HG03558 (cell line): ENCODE measurements at regions not wholly inside any gene's neighbourhood (a gene's known extent, or its start where the extent isn't known, plus 50 kb on each side); places are given as distances from the start of the nearest gene placed in this dataset.
"Not testable (repeated sequence)": the region's sequence is repeated elsewhere in the genome, so short reads cannot be mapped to it uniquely, and the experiment has no call there.

Source experiments
- ATAC-seq: cut with Tn5 transposase; IDR thresholded peaks from one replicate; pipeline ENCODE4 v1.9.1; 2021; ENCODE audit warnings: moderate number of reproducible peaks; ENCODE audit not compliant: unreplicated experiment; ENCODE audit errors: extremely low read depth

DNA sequence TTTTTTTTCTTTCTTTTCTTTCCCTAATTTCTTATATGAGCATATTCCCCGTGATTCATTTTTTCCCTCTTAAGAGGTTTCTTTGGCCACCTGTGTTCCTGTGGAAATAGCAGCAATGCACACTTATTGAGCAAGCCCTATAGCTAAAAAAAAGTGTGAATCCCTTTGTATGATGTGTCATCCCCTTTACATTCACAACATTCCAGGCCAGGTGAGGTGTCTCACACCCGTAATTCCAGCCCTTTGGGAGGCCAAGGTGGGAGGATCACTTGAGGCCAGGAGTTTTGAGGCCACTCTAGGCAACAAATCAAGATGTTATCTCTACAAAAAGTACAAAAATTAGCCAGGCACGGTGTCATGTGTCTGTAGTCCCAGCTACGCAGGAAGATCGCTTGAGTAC is 700.4 kb upstream of the TBX3 start:
- no peak for ATAC-seq

DNA sequence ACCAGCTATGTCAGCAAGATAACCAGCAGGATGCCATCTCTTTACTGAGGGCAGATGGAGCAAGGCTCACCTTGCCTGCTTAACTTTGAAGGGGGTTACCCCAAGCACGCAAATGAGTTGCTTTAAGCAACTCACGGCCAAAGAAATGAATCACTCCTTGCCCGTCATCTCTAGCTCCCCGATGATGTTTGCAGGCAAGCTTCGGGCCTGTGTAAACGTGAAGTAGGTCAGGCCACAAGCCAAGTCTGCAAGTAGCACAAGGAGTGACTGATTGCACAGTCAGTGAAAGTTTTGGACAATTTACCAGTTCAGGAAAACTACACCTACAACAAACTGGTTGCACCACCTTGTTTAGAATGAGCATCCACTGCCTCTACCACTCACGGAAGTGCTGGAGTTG is 699.7 kb upstream of the TBX3 start:
- ATAC-seq = no peak

DNA sequence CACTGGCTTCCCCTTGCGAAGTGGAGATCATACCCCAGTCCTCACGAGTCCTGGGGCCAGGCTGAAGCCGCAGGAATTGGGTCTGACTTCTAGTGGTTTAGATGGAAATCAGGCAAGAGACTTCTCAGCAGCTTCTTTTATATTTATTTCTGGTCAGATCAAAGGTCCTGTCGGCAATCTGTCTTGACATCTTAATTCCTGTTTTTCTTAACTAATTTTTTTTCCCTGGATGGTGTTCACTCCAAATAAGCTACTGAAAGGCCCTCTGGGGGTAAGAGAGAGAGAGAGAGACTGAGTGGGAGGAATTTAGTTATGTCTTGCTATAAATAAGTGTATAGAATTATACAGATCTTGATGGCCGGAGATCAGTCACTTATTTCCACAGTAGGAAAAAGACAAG is 698.7 kb upstream of the TBX3 start:
- ATAC-seq = no peak

DNA sequence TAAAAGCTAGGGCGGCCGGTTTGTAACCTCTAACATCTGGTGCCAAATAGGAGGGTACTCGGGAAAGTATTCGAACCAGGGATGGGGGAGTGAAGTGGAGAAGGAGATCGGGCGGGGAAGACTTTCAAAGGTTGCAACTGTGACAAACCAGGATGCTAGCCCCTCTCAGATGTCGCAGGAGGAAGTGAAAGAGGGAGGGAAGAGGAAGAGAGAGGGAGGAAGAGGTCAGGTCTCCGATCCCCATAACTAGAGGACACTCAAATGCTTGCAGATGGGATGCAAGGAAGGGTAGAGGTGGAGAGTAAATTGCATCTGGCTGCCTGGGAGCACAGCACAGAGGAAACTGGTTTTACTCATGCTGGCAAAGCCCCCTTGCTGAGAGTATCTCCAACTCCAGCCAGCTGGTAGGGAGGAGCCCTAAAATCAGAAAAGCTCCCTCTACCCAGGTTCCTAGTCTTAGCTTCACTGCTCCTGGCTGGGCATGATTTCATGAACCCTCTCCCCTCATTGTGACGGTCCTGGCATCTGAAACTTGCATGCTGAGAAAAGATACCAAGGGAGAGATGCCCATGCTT is 696.7 kb upstream of the TBX3 start:
- ATAC-seq = no peak

DNA sequence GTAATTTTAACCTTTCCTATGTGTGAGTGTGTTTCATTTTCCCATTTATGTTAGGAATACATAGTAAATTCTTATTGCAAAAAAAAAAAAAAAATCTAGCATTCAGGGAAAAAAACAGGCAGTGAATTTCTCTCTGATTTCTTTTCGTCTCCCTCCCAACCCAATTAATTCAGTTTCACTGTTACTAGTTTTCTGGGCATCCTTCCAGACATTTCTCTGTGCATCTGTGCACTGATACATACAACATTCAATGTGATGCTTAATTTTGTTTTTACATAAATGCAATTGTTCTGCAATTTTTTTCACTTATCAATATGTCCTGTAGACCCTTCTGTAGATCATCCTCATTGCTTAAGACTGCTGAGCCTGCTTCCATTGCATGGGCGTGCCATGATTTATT is 694.3 kb upstream of the TBX3 start:
- no peak for ATAC-seq

DNA sequence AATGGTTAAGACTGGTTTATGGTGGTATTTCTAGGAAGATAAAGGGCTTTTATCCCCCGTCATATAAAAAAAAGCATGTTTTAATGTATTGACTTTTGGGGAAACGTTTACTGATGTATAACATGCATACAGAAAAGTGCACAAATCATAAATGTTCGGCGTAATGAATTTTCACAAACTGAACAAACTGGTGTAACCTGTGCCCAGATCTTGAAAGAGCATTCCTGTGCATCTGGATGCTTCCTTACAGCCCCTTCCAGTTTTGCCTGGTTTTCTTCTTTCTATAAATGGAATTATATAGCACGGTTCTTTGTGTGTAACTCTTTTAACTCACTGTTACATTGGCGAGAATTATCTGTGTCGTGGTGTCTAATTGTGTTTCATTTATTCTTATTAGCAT is 693.8 kb upstream of the TBX3 start:
- ATAC-seq = no peak

DNA sequence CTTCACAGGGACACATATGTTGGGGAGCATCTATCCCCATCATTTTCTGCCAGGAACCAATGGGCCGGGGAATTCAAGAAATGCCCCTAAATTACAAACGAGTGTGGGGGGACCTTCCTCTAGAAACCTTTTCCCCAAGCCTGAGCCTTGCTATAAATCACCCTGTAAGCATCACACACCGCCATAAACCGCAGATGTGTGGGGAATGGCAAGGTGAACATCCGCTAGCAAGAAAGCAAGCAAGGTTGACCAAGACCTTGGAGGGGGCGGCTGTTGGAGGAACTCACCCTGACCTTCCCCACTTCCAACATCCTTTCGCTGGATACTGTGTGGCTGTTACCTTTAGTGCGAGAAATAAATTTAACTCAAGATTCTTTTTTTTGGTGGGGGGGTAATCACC is 693.3 kb upstream of the TBX3 start:
- ATAC-seq = no peak

DNA sequence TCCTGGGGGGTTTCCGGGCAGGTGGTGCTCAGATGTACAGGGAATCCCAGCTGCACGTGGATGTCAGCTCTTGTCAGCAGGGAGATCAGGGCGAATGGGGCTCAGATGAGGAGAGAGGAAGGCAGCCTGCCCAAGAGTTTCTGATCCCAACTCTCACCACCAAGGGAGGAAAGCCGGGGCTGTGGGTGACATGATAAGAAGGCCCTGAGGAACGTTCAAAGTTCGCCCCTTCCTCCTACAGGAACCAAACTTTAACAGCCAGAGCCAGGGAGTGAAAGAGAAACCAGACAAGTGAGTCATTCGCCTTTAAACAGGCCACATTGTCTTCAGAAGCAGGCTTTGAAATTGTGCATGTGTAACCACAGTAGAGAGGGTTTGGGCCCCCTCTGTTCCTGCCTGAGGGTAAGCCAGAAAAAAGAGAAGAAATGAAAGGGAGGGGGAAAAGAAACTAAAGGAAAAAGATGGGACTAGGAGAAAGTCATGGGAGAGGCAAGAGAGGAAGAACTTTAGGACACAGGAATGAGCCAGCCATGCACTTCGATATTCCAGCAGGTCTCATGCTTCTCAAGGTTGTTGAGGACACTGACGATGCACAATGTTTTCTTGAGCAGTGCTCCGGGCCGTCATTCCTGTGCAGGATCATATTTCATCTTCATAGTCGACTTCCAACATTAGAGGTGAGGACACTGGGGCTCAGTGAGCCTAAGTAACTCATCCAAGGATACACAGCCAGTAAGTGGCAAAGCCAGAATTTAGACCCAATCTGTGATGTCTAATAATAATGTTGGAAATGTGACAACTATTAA is 691.4 kb upstream of the TBX3 start:
- peak; percentile 94 for ATAC-seq

DNA sequence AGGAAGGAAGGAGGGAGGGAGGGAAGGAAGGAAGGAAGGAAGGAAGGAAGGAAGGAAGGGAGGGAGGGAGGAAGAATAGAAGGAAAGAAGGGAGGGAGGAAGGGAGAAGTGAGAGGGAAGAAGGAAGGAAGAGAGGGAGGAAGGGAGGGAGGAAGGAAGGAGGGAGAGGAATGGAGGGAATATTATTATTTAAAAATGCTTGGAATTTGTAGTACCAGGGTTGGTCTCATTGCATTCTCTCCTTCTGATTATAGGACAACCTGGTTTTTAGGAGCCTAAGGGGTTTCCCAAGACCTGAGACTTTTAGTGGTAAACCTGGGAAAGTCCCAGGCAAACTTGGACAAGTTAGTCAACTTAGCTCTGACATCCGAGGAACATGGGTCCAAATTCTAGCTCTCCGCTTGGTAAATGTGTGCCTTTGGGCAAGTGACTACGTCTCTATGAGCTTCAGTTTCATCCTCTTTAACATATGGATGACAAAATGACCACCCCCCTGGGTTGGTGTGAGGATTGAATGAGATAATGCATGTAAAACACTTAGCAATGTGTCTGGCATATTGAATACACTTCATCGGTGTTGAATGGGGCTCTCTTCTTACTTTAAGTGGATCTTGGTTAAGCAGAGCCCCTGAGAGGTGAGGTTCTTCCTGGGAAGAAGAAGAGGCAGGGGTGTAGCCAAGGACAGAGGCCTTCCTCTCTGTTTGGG is 690.7 kb upstream of the TBX3 start:
- ATAC-seq = no peak

DNA sequence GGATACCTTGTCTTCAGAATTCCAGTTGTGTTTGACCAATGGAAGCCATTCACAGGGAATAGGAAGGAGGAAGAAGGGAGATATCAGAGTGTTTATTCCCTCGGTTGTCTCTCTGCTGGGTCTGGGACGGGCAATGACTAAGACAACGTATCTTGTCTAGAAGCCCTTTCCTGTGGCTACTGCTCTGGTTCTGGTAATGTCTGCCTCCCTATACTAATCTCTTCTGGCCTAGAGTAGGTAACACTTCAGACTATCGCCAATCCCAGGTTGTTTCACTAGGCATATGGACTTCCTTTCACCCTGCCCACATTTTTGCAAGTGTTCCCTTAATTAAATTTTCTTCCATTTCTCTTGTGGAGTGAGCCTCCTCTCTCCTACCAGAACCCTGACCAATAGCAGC is 687.7 kb upstream of the TBX3 start:
- no peak for ATAC-seq

DNA sequence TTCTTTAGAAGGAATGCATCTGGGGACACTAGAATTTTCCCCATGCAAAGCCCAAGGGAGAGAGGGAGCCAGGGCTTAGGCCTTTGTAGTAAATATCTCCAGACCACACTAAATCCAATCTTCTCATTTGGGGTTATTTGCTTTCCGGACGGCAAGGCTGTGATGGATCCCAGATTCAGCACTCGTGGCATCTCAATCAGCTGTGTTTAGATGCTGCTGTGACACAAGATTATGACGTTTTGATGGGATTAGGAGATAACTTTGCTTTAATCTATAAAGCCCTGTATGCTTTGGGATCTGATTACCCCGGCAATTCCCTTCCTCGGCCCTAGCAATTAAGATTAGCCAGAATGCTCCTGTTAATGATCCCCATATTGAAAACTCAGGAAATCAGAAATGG is 686.7 kb upstream of the TBX3 start:
- ATAC-seq = no peak

DNA sequence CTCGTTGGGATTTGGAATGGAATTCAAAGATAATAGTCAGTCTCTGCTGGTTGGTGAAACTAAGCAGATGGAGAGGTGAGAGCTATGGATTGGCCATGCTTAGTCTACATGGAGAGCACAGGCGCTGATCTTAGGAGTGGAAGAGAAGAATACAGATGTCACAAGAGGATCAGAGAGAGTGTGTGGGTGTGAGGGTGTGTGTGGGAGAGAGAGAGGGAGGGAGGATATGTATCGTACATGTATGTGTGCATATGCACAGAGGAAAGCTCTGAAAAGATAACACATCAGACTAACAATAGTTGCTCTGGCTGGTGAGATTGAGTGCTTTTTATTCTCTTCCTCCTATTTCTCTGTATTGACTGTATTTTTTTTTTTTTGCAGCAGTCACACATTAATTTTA is 686.2 kb upstream of the TBX3 start:
- no peak for ATAC-seq

DNA sequence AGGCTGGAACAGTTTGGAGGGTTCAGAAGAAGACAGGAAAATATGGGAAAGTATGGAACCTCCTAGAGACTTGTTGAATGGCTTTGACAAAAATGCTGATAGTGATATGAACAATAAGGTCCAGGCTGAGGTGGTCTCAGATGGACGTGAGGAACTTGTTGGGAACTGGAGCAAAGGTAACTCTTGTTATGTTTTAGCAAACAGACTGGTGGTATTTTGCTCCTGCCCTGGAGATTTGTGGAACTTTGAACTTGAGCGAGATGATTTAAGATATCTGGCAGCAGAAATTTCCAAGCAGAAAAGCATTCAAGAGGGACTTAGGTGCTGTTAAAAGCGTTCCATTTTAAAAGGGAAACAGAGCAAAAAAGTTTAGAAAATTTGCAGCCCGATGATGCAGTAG is 682.3 kb upstream of the TBX3 start:
- not testable (repeated sequence) for ATAC-seq

DNA sequence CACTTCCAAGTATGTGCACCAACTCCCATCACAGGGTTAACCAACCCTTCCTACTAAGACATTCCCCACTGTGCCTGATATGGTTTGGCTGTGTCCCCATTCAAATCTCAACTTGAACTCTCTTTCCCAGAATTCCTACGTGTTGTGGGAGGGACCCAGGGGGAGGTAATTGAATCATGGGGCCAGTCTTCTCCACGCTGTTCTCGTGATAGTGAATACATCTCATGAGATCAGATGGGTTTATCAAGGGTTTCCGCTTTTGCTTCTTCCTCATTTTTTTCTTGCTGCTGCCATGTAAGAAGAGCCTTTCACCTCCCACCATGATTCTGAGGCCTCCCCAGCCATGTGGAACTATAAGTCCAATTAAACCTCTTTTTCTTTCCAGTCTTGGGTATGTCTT is 681.8 kb upstream of the TBX3 start:
- not testable (repeated sequence) for ATAC-seq

DNA sequence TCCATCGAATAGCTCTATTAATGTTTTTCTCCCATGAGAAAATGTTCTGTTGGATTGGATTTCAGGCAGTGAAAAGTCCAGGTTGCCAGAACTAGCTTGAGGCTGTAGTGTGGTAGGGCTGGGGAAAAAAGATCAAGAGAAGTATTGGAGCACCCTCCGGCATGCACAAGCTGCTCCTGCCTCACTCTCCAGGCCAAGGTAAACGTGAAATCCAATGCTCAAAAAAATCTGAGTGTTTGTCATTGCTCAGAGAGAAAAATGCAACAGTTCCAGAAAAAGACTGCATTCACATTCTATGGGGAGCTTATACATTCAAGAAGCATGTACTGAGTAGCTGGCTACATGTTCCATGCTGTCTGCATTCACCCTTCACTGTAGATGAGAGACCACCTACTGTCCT is 680.9 kb upstream of the TBX3 start:
- ATAC-seq = no peak

DNA sequence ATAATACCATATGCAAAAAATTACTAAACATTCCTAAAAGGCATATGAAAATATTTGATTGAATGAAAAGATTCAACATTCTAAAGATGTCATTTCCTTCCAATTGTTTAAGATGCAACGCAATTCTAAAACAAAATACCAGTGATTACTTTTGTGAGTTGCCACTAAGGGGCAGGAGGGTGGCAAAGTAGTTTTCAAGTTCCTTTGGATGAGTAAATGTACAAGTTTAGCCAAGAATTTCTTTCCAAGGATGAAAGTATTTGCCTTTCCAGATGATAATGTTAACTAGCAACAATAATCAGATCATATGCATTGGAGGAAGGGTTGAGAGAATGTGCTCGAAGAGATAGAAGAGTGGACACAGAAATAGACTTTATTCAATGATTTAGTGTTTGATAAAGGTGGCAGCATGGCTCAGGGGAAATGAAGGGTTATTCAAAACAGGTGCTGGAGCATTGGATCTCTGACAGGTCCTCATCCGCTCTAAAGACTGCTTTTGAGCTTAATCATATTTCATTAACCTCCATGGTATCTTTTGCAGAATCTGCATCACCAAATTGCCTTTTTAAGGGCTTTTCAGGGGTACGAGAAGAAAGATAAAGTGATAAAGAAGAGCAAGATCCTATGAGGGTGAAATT is 678.5 kb upstream of the TBX3 start:
- ATAC-seq = no peak

DNA sequence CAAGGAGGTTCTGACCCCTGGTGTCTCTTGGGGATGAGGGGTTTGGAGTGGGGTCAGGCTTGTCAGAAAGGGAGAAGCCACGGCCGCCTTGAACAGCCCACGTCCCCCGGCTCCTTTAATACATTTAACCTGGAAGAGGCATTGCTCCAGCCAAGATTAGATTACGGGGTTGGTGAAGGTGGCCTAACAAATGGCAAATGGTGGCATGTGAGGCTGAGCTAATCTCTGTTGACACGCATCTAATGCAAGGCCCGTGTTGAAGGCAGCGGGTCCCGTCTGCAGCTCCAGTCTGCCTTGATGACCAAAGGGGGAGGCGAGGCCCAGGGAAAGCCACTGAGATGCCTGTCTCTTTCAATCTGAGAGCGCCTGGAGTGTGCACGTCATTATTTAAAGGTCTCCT is 673.7 kb upstream of the TBX3 start:
- ATAC-seq = no peak

DNA sequence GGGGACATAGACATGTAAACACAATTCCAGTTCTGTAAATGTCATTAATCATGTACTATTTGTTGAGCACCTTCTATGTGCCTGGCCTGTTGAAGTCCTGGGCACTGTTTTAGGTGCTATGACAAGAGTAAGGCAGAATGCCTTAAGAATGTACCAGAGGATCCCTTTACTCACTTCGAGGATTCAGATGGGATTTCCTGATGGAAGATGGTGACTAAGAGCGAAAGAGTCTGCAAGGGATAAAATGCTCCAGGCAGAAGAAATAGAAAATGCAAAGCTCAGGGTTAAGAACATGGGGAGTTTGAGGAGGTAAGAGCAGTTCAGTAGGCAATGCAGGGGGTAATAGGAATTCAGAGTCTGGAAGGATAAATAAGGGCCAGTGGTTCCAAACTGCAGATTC is 671.3 kb upstream of the TBX3 start:
- ATAC-seq = no peak

DNA sequence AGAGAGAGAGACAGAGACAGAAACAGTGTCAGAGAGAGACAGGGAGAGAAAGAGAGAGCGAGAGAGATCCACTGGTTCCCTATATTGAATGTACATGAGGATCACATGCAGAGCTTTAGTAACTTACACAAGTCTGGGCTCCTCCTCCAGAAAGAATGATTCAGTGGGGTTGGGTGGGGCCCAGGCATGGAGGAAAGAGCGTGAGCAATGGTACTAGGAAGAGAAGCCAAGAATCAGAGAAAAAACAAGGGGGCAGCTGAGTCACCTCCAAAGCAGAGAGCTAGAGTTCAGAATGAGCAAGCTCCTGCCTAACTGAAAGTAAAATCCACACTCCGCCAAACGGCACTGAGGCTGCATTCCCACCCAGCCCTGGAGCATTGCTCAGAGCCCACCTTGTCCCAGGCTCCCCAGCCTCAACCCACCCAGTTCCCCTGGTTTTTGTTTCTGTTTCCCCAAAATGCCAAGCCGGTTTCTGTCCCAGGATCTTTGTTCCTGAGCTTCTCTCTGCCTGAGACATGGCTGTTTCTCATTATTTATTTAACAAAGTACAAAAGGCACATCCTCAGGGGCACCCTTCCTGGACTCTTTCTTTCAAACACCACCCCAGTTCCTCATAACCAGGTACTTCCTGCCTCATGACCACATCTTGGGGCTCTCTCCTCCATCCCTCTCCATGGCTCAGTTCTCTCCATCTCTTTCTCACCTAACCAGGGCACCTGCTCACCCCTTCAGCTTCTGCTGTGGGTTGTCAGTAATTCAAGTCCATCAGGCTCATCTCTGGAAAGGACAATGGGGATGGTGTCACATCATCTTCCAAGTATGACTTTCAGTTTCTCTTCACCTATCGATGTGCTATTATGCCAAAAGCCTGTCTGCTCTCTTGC is 670.3 kb upstream of the TBX3 start:
- ATAC-seq = no peak

DNA sequence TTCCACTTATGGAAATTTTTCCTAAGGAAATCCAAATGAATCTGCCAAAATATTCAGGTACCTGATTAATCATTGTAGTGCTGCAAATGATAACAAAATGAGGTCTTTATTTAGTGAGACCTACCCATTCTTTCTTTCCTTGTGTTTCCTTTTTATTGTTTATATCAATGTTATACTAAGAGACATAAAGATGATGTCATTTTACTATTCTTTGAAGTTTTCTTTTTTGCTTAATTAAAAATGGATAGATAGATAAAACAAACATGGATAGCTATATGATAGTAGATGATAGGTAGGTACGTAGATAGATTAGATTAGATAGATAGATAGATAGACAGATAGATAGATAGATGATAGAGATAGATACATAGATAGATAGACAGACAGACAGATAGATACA is 669.5 kb upstream of the TBX3 start:
- no peak for ATAC-seq
